NCI-H510A treated with DMSO at 0.1 percent for 48 hours (cell line): ENCODE measurements at regions not wholly inside any gene's neighbourhood (a gene's known extent, or its start where the extent isn't known, plus 50 kb on each side); places are given as distances from the start of the nearest gene placed in this dataset.
"Not testable (repeated sequence)": the region's sequence is repeated elsewhere in the genome, so short reads cannot be mapped to it uniquely, and the experiment has no call there.

Experiments
- DNase-seq: peaks from one replicate; lab custom pipeline; 2025; lab: John Stamatoyannopoulos, UW

DNA sequence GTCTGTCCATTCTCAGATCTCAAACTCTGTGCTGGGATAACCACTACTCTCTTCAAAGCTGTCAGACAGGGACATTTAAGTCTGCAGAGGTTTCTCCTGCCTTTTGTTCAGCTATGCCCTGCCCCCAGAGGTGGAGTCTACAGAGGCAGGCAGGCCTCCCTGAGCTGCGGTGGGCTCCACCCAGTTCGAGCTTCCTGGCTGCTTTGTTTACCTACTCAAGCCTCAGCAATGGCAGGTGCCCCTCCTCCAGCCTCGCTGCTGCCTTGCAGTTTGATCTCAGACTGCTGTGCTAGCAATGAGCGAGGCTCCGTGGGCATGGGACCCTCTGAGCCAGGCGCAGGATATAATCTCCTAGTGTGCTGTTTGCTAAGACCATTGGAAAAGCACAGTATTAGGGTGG lies 53.1 kb upstream of the HUNK start:
- not testable (repeated sequence) for DNase-seq

DNA sequence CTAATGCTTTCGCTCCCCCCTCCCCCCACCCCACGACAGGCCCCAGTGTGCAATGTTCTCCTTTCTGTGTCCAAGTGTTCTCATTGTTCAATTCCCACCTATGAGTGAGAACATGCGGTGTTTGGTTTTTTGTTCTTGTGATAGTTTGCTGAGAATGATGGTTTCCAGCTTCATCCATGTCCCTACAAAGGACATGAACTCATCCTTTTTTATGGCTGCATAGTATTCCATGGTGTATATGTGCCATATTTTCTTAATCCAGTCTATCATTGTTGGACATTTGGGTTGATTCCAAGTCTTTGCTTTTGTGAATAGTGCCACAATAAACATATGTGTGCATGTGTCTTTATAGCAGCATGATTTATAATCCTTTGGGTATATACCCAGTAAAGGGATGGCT lies 58.5 kb upstream of the HUNK start:
- not testable (repeated sequence) for DNase-seq

DNA sequence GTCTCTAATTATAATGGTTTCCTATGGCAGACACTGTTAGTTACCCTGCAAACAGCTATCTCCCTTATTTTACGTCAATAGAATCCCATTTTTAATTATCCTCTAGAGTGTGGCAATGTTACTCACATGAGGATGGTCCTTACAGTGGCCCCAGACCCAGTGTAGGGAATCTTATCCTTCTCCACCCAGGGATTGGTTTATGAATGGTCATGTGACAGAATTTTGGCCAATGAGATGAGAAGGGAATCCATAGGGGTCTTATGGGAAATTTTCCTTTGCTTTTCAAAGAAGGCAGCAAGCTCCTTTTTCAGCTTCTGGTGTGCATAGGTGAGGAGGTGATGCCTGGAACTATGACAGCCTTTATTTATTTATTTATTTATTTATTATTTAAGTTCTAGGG lies 59.0 kb upstream of the HUNK start:
- DNase-seq = no peak

DNA sequence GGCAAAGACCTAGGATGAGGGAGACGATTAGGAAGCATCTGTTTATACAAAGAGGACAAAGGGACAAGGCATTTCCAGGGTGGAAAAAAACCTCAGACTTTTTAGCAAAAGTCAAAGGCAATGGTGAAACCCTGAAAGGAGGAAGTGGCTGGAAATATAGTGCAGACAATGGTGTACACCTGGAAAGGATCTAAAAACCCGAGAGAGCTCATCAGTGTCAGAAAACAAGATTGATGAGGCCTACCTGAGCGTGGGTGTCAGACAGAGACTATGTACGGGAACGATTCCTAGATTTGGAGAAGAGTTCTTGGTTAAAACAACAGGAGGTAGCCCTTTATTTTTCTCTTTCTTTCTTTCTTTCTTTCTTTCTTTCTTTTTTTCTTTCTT lies 68.8 kb upstream of the HUNK start:
- peak; percentile 55 for DNase-seq

DNA sequence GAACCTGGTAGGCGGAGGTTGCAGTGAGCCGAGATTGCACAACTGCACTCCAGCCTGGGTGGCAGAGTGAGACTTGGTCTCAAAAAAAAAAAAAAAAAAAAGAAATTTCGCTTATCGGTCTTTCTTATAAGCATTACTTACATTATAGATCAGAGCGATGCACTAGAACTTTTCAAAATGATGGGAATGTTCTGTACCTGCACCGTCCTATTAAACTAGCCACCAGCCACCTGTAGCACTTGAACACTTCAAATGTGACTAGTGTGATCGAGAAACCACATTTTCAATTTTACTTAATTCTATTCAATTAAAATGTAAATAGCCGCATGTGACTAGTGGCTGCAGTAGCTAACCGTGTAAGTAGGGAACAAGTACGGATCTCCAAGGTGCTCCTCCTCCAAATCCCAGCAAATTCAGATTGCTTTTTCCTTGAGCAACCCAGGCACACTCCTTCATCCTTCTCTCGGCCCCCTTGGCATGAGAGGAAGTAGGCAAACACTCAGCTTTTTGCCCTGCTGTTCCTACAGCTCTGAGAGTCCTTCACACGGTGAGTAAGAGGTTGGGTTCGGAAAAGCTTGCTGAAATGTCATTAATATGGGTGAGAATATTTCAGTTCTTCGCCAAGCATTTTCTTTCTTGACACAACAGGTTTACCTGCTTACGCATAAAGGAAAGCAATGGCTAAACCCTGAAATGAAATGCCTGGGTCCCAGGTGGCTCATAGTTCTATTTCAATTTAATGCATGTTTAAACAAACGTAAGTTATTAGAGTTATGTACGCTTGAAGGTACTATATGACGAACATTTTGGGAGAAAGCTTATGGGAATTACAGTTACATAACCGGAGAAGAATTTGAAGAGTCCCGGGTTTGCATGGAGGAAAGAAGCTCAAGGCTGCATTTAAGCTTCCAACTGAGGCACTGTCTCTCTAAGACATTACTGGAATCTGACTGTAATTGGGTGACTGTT lies 69.5 kb upstream of the HUNK start:
- peak; percentile 49 for DNase-seq

DNA sequence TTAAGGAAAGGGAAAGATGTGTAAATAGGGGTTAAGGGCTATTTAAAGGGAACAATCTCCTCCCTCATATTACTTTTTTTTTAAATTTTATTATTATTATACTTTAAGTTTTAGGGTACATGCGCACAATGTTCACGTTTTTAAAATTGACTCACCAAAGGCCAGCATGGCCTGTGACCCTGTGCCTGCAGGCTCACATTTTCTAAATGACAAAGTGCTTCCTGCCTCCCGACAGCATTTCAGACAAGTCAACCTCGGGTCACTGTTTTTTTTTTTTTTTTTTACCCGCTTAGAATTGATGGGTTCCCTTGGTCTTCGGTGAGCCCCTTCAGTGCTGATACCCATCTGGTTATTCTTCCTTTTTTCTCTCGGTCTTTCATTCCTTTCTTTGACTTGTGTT lies 70.4 kb upstream of the SCAF4 start:
- DNase-seq = no peak

DNA sequence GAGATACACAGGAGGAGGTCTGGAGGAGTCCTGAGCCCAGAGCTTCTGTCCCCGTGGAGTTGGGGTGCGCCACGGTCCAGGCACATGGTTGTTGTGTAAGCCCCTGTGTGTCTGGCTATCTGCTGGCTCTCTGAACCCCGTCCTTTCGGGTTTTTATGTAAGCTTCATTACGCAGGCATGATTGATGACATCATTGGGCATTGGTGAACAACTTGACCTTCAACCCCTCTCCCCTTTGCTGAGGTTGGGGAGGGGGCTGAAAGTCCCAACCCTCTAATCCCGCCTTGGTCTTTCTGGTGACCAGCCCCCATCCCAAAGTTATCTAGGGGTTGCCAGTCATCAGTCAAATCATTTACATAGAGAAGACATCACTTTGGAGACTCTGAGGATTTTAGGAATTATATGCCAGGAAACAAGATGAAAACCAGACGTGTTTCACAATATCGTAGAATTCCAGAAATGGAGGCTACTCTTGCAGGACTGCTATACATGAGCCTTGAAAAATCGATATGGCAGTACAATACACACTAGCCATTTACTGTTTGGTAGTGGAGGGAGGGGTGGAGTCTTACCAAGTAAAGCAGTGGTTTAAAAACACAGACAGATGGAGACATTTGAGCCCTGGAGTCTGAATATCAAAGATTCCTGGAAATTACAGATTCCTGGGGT lies 69.8 kb upstream of the SCAF4 start:
- peak; percentile 21 for DNase-seq

DNA sequence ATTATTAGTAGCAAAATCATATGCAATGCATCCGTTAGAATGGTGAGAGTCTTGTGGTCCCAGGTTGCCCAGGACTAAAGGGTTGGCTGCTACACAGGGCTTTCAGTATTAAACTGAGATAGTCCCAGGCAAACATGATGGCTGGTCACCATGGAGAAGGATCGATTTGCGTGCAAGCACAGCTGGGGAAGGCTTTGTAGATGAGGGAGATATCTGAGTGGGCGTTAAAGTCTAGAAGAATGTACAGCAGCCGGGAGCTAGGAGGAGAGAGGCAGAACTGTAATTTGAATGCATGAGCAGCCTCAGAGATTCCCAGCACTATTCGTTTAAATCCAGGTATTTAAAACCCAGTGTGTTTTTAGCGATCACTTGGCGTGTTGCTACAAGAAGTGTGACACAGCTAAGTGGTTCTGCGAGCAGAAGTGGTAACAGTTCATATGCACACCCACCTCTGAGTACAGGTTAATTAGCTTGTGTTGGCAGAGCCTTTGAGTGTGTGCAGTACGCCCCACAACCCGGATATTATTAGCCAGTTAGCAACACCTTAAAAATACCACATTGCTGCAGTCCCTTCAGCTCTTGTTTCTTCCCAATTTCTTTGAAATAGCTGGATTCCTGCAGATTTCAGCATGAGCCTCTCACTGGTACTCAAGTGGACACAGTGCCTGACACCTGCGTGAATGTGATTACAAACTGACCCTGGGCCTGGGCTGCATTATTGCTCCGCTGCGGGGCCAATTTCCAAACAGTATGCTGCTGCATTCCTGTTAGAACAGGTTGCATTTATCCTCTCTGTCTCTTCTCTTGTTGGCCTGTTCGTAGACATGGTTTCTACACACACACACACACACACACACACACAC lies 67.2 kb upstream of the SCAF4 start:
- peak; percentile 71 for DNase-seq

DNA sequence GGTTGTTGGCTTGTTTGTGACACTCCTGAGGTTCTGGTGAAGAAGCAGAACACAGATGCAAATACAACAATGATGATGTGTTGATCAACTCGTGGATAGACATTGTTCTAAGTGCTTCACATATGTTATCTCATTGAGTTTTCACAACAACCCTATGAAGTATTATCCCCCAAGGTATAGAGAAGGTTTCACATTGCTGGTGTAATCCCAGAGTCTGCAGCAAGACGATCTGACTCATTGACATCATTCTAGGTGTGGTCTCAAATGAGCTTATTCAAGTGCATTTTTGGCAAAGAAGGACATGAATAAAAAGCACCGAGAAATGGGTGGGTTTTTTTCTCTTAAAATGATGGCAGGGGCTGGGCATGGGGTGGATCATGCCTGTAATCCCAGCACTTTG lies 64.1 kb upstream of the SCAF4 start:
- DNase-seq = no peak

DNA sequence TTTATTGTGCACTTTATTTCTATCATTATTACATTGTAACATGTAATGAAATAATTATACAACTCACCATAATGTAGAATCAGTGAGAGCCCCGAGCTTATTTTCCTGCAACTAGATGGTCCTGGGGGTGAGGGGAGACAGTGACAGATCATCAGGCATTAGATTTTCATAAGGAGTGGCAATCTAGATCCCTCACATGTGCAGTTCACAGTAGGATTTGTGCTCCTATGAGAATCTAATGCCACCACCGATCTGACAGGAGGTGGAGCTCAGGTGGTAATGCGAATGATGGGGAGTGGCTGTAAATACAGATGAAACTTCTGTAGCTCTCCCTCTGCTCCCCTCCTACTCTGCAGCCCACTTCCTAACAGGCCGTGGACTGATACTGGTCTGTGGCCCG lies 58.5 kb upstream of the SCAF4 start:
- not testable (repeated sequence) for DNase-seq

DNA sequence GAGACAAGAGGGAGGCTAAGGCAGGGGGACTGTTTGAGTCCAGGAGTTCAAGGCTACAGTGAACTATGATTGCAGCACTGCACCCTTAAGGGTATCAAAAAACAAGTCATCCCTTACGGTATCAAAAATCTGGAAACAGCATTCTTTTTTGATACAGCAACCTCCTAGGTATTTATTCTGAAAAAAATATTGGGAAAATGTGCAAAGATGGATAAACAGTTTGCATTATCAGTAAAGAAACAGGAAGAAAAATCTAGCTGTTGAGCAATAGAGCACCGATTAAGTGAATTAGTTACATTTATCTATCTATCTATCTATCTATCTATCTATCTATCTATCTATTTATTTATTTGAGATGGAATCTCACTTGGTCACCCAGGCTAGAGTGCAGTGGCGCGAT lies 56.7 kb upstream of the SCAF4 start:
- no peak for DNase-seq

DNA sequence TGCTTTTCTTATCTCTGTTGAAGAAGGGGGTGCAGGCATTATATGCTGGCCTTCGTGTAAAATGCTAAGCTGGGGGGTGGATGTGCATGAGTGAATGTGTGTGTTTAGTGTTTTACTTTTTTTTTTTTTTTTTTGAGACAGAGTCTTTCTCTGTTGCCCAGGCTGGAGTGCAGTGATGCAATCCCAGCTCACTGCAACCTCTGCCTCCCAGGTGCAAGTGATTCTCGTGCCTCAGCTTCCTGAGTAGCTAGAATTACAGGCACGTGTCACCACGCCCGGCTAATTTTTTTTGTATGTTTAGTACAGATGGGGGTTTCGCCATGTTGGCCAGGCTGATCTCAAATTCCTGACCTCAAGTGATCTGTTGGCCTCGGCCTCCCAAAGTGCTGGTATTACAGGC lies 55.8 kb upstream of the SCAF4 start:
- DNase-seq = peak; percentile 14

DNA sequence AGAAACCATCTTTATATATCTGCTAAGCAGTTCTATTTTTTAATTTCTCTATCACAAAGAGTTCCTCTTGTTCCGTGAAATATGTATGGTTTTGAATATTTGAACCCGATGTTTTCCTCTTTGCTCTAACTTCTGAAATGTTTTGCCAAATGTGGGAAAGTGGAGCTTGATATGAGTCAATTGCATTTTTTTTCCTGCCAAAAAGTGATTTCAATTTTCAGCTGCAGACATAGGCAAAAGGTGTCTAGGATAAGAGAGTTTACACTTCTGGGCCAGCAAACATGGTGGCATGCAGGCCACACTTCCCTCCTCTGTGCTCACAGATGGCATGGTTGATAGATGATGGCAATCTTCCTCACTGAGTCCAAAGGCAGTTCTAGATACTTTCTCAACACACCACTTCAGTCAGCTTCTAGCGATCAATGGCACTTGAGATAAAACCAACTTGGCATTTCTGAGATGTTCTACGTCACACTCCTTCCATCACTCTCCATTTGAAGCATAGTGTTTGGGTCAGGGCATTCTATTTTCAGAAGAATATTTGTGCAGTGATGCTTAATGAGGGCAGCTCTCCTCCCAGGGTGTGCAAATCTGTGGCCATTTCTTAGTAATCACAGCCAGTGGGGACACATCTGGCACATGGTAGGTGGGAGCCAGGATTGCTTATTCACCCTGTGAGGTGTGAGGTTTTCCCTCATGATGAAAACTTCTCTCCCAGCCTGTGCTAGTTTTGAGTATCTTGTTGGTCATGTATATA lies 54.4 kb upstream of the SCAF4 start:
- DNase-seq = no peak

DNA sequence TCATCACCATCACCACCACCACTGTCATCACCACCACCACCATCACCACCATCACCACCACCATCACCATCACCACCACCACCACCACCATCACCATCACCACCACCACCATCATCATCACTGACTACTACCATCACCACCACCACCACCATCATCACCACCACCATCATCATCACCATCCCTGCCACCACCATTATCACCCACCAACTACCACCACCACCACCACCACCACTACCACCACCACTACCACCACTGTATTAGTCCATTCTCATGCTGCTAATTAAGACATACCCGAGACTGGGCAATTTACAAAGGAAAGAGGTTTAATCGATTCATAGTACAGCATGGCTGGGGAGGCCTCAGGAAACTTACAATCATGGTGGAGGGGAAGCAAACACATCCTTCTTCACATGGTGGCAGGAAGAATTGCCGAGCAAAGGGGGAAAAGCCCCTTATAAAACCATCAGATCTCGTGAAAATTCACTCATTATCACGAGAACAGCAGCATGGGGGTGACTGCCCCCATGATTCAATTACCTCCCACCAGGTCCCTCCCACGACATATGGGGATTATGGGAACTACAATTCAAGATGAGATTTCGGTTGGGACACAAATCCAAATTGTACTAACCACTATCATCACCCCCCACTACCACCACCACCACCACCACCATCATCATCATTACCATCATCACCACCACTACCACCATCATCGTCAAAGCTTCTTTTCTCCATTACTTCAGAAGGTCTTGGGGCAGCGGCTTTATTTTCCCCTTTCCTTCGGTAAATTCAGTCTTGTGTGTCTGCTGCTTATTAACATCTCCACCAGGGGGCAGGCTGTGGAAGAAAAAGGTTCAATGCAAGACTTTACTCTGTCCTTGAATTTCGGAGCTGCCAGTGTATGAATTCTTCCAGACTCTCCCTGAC lies 53.6 kb upstream of the SCAF4 start:
- DNase-seq = peak; percentile 82

DNA sequence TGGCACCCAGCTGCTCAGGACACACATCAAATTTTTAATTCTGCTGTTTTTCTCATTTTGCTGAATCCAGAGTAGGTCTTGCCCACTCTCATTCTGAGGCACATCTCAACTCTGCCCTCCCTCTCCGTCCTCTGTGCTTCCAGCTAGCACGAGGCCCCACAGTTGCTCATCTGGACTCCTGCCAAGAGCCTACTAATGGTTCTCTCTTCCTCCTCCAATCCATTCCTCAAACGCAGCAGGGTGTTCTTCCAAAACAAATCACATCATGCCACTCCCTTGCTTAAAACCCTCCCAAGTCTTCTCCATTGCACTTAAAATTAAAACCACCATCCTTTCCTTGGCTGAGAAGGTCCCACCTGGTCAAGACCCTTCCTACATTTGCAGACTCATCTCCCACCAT lies 49.8 kb upstream of the SCAF4 start:
- DNase-seq = peak; percentile 61
